DMS53 (cell line): ENCODE measurements at regions not wholly inside any gene's neighbourhood (a gene's known extent, or its start where the extent isn't known, plus 50 kb on each side); places are given as distances from the start of the nearest gene placed in this dataset.
"Not testable (repeated sequence)": the region's sequence is repeated elsewhere in the genome, so short reads cannot be mapped to it uniquely, and the experiment has no call there.

Source experiments
- DNase-seq: peaks from one replicate; lab custom pipeline; 2025; lab: John Stamatoyannopoulos, UW

DNA sequence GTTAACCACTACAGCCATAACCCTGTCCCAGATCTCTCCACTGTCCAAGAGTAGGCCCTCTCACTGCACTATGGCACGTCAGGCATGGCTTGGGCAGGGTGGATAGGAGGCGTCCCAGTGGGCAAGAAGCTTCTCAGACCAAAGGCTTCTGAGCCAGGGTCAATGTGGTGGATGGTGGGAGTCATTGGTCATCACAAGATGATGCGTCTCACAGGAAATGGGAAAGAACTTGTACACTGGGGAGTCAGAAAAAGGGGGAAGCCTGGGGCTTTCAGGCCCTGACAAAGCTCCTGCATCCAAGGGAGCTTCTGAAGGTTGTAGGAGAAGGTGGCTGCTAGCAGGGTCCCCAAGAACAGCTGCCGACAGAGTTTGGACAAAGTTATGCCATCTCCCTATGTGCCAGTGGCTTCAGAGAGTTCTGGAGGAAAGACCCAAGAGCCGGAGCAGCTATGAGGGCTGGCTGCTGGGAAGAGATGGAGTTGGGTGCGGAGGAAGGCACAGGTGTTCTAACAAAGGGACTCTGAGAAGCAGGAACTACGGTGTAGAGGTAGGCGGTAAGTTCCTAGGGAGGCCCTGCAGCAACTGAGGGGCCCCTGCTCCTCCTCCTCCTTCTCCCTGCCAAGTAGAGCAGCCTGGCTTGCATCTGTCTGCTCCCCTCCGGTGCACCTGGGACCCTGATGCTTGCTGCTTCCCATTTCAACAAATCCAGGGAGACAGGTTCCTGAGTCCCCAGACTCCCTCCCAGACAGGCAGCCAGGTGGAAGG, 81.1 kb downstream of the ARL6IP4 start:
- DNase-seq = no peak

DNA sequence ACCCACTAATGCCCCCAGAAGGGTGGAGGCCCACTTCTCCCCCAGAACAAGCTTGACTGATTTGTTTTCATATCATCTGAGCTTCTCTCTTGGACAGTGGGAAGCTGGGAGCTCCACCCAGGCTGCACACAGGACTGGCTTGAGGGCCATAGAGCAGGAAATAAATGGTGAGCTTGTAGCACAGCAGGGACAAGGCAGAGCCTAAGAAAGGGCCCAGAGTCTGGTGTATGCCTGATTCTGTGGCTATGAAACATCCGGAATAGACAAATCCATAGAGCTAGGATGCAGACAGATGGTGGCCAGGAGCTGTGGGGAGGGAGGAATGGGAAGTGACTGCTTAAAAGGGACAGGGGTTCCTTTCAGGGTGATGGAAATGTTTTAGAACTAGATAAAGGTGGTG, 79.0 kb downstream of the ARL6IP4 start:
- DNase-seq = peak; percentile 50

GRCh38 chr12:123058980-123059379, 78.5 kb downstream of the ARL6IP4 start:
- peak; percentile 59 for DNase-seq

DNA sequence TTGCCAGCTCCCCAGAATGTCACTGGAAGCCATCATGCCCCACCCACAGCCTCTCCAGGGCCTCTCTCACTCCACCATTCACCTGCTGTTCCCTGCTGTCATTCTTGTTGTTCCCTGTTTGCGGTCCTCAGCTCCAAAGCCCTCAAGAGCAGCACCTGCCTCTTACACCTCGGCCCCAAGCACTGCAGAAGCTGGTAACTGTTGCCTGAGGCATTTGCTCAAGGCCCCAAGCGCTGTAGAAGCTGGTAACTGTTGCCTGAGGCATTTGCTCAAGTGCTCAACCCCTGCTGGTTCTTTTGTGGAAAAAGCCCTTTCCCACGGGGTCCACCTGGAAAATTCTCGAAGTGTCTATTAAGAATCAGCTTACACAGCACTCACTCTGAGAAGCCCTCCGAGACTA, 78.0 kb downstream of the ARL6IP4 start:
- DNase-seq = peak; percentile 90

GRCh38 chr12:123057513-123058265, 77.2 kb downstream of the ARL6IP4 start:
- peak; percentile 68 for DNase-seq

GRCh38 chr12:123056709-123057108, 76.2 kb downstream of the ARL6IP4 start:
- peak; percentile 19 for DNase-seq

- peak; percentile 41 for DNase-seq
Measured at GRCh38 chr12:123056053-123056452, 75.6 kb downstream of the ARL6IP4 start.

DNA sequence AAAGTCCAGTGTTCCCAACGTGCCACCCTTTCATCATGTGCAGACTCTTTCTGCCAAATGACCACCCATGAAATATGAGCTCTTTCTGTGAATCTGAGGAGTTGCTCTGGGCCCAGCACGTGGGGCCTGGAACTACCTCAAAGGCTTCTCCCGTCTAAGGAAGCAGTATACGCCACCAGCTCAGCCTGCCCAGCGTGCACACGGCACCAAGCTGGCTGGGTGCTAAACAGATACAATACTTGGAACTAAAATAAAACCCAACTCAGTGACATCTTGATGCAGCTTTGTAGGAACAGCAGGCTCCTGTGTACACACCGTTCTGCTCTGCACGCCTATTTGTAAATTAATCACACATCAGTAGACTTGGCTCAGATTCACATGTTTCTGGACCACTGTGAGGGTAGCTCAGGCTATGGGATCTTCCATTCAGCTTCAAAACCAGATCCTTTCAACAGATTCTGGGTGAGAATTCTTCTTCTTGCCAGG, 74.8 kb downstream of the ARL6IP4 start:
- no peak for DNase-seq

DNA sequence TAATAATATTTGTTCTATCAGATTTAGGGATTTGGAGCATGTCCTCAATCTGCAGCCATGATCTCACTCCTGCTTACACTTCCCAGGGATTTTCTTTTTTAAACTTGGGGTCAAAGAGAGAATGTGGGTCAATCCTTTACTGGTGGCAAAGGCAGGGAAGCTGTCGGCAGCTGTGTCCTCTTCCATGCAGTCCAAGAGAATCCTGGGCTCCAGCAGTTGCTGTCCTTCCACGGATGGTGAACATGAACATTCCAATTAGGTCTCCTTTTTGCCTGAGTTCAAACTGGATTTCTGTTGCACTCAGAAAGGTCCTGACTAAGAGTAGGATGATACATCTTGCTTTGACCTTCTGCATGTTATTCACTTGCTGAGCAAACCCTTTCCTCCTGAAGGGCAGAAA, 73.9 kb downstream of the ARL6IP4 start:
- DNase-seq = no peak

DNA sequence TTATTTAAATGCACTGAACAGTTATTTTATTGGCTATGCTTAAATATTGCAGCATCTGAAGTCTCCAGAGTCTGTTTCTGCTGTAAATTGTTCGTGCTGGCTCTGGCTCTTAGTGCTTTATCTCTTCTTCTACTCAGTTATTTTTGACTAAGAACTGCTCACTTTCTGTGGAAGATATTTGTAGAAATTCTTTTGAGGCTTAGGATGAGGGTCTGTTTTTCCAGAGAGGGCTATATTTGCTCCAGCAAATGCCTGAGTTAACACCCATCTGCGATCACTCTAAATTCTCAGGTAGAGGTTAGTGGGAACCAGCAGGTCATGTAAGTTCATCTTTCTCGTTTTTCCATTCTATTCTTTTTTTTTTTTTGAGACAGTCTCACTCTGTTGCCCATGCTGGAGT, 71.1 kb downstream of the ARL6IP4 start:
- no peak for DNase-seq

GRCh38 chr12:123050913-123051312, 70.4 kb downstream of the ARL6IP4 start:
- DNase-seq = no peak

- no peak for DNase-seq
Measured at GRCh38 chr12:123050331-123050831, 69.9 kb downstream of the ARL6IP4 start.

GRCh38 chr12:123049398-123050240, 69.1 kb downstream of the ARL6IP4 start:
- no peak for DNase-seq

GRCh38 chr12:123047892-123048291, 67.4 kb downstream of the ARL6IP4 start:
- DNase-seq = not testable (repeated sequence)

DNA sequence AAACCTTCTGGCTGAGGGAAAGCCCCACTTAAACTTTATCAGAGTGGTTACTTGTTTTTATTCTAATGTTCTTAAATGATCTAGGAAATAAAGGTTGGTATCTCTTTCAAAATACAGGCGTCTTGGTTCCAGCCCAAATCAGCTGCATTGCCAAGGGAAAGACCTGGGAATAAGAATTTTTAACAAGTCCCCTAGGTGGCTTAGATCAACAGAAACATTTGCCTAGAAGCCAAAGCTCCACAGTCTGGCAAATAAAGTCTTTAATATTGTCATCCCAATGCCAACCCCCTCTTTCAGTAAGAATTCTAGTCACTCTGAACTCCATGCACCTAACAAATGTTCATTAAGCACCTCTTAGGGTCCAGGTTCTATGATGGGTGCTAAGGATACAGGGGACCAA, 66.8 kb downstream of the ARL6IP4 start:
- DNase-seq = no peak

DNA sequence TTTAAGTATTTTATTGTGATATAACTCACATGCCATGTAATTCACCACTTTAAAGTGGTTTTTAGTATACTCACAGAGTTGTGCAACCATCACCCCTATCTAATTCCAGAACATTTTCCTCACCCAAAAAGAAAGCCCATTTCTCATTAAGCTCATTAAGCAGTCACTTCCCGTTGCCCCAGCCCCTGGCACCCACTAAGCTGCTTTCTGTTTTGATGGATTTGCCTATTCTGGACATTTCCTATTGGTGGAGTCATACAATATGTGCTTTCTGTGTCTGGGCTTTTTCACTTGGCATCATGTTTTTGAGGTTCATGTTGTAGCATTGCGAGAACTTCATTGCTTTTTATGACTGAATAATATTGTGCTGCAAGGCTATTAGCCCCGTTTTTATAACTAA, 66.0 kb downstream of the ARL6IP4 start:
- no peak for DNase-seq

DNA sequence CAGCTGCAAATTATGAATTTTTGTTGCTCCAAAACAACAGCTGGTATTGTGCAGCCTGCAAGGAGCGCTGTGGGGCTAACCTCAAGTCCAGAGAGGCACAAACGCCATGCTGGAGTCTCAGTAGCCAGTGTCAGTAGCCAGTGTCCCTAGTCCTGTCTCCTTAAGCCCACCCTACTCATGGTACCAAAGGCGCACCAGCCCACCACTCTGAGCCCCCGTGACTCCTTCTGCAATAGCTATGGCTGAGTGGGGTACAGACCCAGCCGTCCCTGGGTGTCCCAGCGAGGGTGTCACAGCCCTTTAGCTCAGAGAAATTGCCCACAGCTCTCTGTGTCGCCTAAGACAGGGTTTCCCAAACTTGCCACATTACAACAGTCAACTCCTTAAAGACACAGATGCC, 65.2 kb downstream of the ARL6IP4 start:
- no peak for DNase-seq

DNA sequence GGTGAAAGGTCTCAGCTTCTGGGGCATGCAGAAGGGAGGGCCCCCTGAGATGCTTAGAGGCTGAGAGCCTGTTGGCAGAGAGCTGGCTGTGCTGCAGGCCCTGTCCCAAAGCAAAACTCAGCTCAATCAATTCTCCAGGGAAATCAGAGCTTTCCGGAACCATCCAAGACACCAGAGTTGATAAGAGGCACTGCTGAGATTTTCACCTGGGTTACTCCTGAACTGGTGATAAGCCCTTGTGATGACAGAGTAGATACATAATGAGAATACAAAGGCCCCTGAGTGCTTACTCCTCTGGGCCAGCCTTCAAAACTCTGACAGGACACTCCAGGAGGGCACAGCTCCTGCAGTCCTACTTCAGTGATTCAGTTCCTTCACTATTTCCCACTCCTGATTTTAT, 63.9 kb downstream of the ARL6IP4 start:
- DNase-seq = no peak

DNA sequence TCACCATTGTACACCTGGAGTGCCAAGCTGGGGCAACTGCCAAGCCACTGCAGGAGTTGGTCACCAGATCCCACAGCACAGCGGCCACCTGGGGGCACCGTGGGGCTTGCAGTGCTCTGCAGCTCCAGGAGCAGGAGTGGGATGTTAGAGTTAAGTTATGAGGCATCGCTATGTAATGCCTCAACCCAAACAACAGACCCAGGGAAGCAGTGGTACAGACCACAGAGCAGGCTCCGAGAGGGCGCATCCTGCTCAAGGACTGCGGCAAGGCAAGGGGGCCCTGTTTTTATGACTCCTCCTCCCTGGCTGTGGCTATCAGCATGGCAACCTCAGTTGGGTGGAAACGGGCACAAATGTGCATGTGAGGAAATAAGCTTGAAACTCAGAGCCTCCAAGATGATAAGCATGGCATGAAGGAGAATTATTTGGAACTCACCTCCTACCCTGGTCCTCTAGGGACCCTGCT, 63.1 kb downstream of the ARL6IP4 start:
- peak; percentile 82 for DNase-seq

DNA sequence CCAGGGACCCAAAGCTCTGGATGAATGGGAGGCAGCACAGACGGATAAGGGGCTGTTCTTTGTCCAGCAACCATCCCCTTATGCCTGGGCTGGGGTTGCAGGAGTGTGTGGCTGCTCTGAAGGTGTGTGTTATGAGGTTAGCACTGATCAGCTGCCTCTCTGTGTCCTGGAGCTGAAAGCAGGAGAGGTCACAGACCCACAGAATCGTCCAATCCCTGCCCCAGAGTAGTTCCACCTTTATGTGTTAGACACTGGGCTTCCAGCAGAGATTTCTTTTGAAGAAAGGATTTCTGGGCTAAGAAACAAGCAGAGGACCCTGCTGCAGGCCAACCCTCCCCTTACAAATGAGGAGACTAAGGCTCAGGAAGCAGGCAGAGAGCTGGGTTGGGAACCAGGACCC, 62.4 kb downstream of the ARL6IP4 start:
- no peak for DNase-seq

- no peak for DNase-seq
Measured at GRCh38 chr12:123041811-123042655, 61.6 kb downstream of the ARL6IP4 start.
